HG02571 (cell line): ENCODE measurements at regions not wholly inside any gene's neighbourhood (a gene's known extent, or its start where the extent isn't known, plus 50 kb on each side); places are given as distances from the start of the nearest gene placed in this dataset.
A peak's percentile ranks its signal among the peaks of the same experiment; 100 is the strongest.

Experiments used
- ATAC-seq: cut with Tn5 transposase; IDR thresholded peaks from one replicate; pipeline ENCODE4 v1.9.1; 2021; ENCODE audit warnings: mild to moderate bottlenecking, moderate library complexity; ENCODE audit not compliant: unreplicated experiment

- no peak for ATAC-seq
These were observed 360.6 kb upstream of the TNP1 start for GRCh38 chr2:217220228-217221013.

- no peak for ATAC-seq
These were observed 359.3 kb upstream of the TNP1 start for GRCh38 chr2:217219164-217219520.

- ATAC-seq = peak; percentile 61
These were observed 358.7 kb upstream of the TNP1 start for GRCh38 chr2:217218269-217219163.

GRCh38 chr2:217216982-217217381 lies 357.1 kb upstream of the TNP1 start:
- ATAC-seq = no peak

- no peak for ATAC-seq
These were observed 356.5 kb upstream of the TNP1 start for GRCh38 chr2:217216316-217216715.

- no peak for ATAC-seq
These were observed 356.0 kb upstream of the TNP1 start for GRCh38 chr2:217215877-217216276.

GRCh38 chr2:217208867-217209266 lies 349.0 kb upstream of the TNP1 start:
- no peak for ATAC-seq

- ATAC-seq = no peak
These were observed 347.8 kb upstream of the TNP1 start for GRCh38 chr2:217207699-217208010.

- ATAC-seq = no peak
These were observed 347.2 kb upstream of the TNP1 start for GRCh38 chr2:217206907-217207698.

GRCh38 chr2:217206016-217206725 lies 346.3 kb upstream of the TNP1 start:
- no peak for ATAC-seq

GRCh38 chr2:217204358-217204757 lies 344.5 kb upstream of the TNP1 start:
- no peak for ATAC-seq

GRCh38 chr2:217203086-217203485 lies 343.2 kb upstream of the TNP1 start:
- ATAC-seq = no peak

GRCh38 chr2:217199255-217199630 lies 339.4 kb upstream of the TNP1 start:
- ATAC-seq = no peak

GRCh38 chr2:217195658-217196446 lies 336.0 kb upstream of the TNP1 start:
- no peak for ATAC-seq

GRCh38 chr2:217195016-217195415 lies 335.2 kb upstream of the TNP1 start:
- ATAC-seq = no peak

- no peak for ATAC-seq
These were observed 333.8 kb upstream of the TNP1 start for GRCh38 chr2:217193431-217194340.

GRCh38 chr2:217192366-217192765 lies 332.5 kb upstream of the TNP1 start:
- no peak for ATAC-seq

- ATAC-seq = no peak
These were observed 329.9 kb upstream of the TNP1 start for GRCh38 chr2:217189747-217190146.

GRCh38 chr2:217189131-217189530 lies 329.3 kb upstream of the TNP1 start:
- no peak for ATAC-seq
